IMR-90 (cell line): ENCODE measurements at regions not wholly inside any gene's neighbourhood (a gene's known extent, or its start where the extent isn't known, plus 50 kb on each side); places are given as distances from the start of the nearest gene placed in this dataset.

Experiments
- ATAC-seq: fragments of 200-7000 bp; cut with Tn5 transposase; 2 replicates; pipeline ENCODE4 v1.9.1; 2020; ENCODE audit warnings: low read depth, mild to moderate bottlenecking, moderate library complexity
- BruUV-seq: library from RNA; stranded (reverse); fragments of 400-500 nt; replicated peaks from 2 replicates; lab custom pipeline; 2021; lab: Mats Ljungman, UMichigan
- CTCF ChIA-PET: fragments of 300-600 bp; formaldehyde crosslinking; extraction: SDS; loops from one replicate; lab custom pipeline; 2021; ENCODE audit warnings: antibody characterized with exemption; lab: Yijun Ruan, JAX
- POLR2A ChIA-PET: fragments of 300-600 bp; sonication (Branson Sonifier 250); formaldehyde crosslinking; loops from one replicate; lab custom pipeline; 2022; ENCODE audit warnings: antibody characterized with exemption; ENCODE audit not compliant: unreplicated experiment; lab: Charles Lee
- DNase-seq: peaks from one replicate; pipeline ENCODE4 v3.0.0; 2013
- H2AFZ ChIP-seq: replicated peaks from 2 replicates; pipeline ENCODE3; 2013; ENCODE audit warnings: low read length, mild to moderate bottlenecking; ENCODE audit not compliant: poor library complexity
- H2AK5ac ChIP-seq: 2 replicates; pipeline ENCODE4 v1.6.1; 2013; ENCODE audit warnings: low read depth, low read length, inconsistent platforms
- H2AK9ac ChIP-seq: replicated peaks from 2 replicates; pipeline ENCODE3; 2013; ENCODE audit warnings: mild to moderate bottlenecking, low read depth, low read length, moderate library complexity; ENCODE audit not compliant: poor library complexity
- H2BK120ac ChIP-seq: 2 replicates; pipeline ENCODE4 v1.6.1; 2013; ENCODE audit warnings: low read depth, low read length, inconsistent platforms
- H2BK15ac ChIP-seq: 3 replicates; pipeline ENCODE4 v1.6.1; 2013; ENCODE audit warnings: low read depth, low read length, inconsistent platforms
- H2BK20ac ChIP-seq: 2 replicates; pipeline ENCODE4 v1.6.1; 2013; ENCODE audit warnings: low read depth, mild to moderate bottlenecking, inconsistent platforms, low read length, moderate library complexity
- H2BK5ac ChIP-seq: 2 replicates; pipeline ENCODE4 v1.6.1; 2013; ENCODE audit warnings: mild to moderate bottlenecking, low read depth, low read length, inconsistent platforms; ENCODE audit not compliant: poor library complexity, severe bottlenecking
- H3K14ac ChIP-seq: replicated peaks from 2 replicates; pipeline ENCODE4 v1.6.1; 2013; ENCODE audit warnings: low read depth, low read length, inconsistent platforms
- H3K18ac ChIP-seq: 2 replicates; pipeline ENCODE4 v1.6.1; 2013; ENCODE audit warnings: low read depth, low read length, control low read depth
- H3K23ac ChIP-seq: 2 replicates; pipeline ENCODE4 v1.6.1; 2013; ENCODE audit warnings: low read depth, low read length, inconsistent platforms
- H3K27ac ChIP-seq: 2 replicates; pipeline ENCODE4 v1.5.1; 2013; ENCODE audit warnings: mild to moderate bottlenecking, control low read depth, low read length; ENCODE audit not compliant: insufficient read depth
- H3K27me3 ChIP-seq: 2 replicates; pipeline ENCODE4 v1.6.1; 2013; ENCODE audit warnings: low read length; ENCODE audit not compliant: control insufficient read depth, insufficient read depth
- H3K36me3 ChIP-seq: 2 replicates; pipeline ENCODE4 v1.6.1; 2013; ENCODE audit warnings: low read length, mixed read lengths; ENCODE audit not compliant: control insufficient read depth, insufficient read depth
- H3K4ac ChIP-seq: 2 replicates; pipeline ENCODE4 v1.6.1; 2013; ENCODE audit warnings: low read depth, low read length, inconsistent platforms
- H3K4me1 ChIP-seq: 2 replicates; pipeline ENCODE4 v1.6.1; 2013; ENCODE audit warnings: low read length, mixed read lengths; ENCODE audit not compliant: control insufficient read depth, insufficient read depth
- H3K4me2 ChIP-seq: 2 replicates; pipeline ENCODE4 v1.6.1; 2013; ENCODE audit warnings: low read depth, mild to moderate bottlenecking, control low read depth, low read length, moderate library complexity
- H3K4me3 ChIP-seq: 2 replicates; pipeline ENCODE4 v1.5.1; 2013; ENCODE audit warnings: low read depth, mild to moderate bottlenecking, control low read depth, low read length, moderate library complexity; ENCODE audit not compliant: insufficient read depth
- H3K56ac ChIP-seq: 2 replicates; pipeline ENCODE4 v1.6.1; 2013; ENCODE audit warnings: low read length, inconsistent platforms; ENCODE audit not compliant: insufficient read depth; ENCODE audit errors: extremely low read depth
- H3K79me1 ChIP-seq, 2 experiments: 2 replicates each; pipeline ENCODE4 v1.6.1; 2013; ENCODE audit warnings: low read length in 2 of 2, inconsistent platforms in 1 of 2, low read depth in 1 of 2
- H3K9ac ChIP-seq: 2 replicates; pipeline ENCODE4 v1.6.1; 2013; ENCODE audit warnings: low read depth, low read length, control low read depth
- H3K9me1 ChIP-seq: 2 replicates; pipeline ENCODE4 v1.6.1; 2013; ENCODE audit warnings: low read length, inconsistent platforms; ENCODE audit not compliant: insufficient read depth
- H3K9me3 ChIP-seq: 2 replicates; pipeline ENCODE4 v1.6.1; 2013; ENCODE audit warnings: low read length; ENCODE audit not compliant: control insufficient read depth, insufficient read depth
- H4K20me1 ChIP-seq: 2 replicates; pipeline ENCODE4 v1.6.1; 2013; ENCODE audit warnings: low read length, inconsistent platforms; ENCODE audit not compliant: insufficient read depth
- H4K5ac ChIP-seq: 2 replicates; pipeline ENCODE4 v1.6.1; 2013; ENCODE audit warnings: mild to moderate bottlenecking, low read depth, low read length, control low read depth
- H4K8ac ChIP-seq, 2 experiments: 2 replicates each; pipeline ENCODE4 v1.6.1; 2013; ENCODE audit warnings: low read depth in 2 of 2, low read length in 2 of 2, control low read depth in 1 of 2, inconsistent platforms in 1 of 2
- H4K91ac ChIP-seq: 2 replicates; pipeline ENCODE4 v1.6.1; 2013; ENCODE audit warnings: low read depth, low read length, inconsistent platforms; ENCODE audit not compliant: insufficient read depth
- CHD1 ChIP-seq: IDR thresholded peaks from 2 replicates; pipeline ENCODE4 v1.6.1; 2012; ENCODE audit warnings: low read depth, low read length, improper control_type of control experiment
- NFE2L2 ChIP-seq: fragments of 150-350 bp; IDR thresholded peaks from 2 replicates; pipeline ENCODE4 v1.6.1; 2016; ENCODE audit warnings: low read depth, mild to moderate bottlenecking, low read length
- RCOR1 ChIP-seq: IDR thresholded peaks from 2 replicates; pipeline ENCODE4 v1.6.1; 2012; ENCODE audit warnings: mild to moderate bottlenecking, low read length, improper control_type of control experiment; ENCODE audit not compliant: insufficient replicate concordance
- WGBS, 2 experiments: methylation state at CpG; one replicate each; pipeline versions ENCODE4 v1.1.5 to v1.1.7; 2013; ENCODE audit warnings: missing lambda C conversion rate in 2 of 2; ENCODE audit not compliant: insufficient read length in 1 of 2; ENCODE audit errors: extremely low coverage in 2 of 2; 5-methylcytosine and 5-hydroxymethylcytosine counted together
- dilution Hi-C: fragments of 300-500 bp; cut with HindIII; formaldehyde crosslinking; loops from one replicate; pipeline ENCODE4 v1.14.3; 2018; ENCODE audit warnings: low sequenced_read_pairs; ENCODE audit not compliant: unreplicated experiment
- in situ Hi-C: fragments of 300-500 bp; cut with MboI; formaldehyde crosslinking; loops from 3 replicates; pipeline ENCODE4 v1.14.3; 2019; ENCODE audit warnings: low sequenced_read_pairs, inconsistent platforms, mixed read lengths
- intact Hi-C: fragments of 100-400 bp; cut with micrococcal nuclease; formaldehyde crosslinking; loops from 2 replicates; pipeline ENCODE4 v1.10.0; 2022
- TF ChIP-seq, protein P1 (sequence below): conservative IDR thresholded peaks from 2 replicates; pipeline ENCODE4 v1.5.1; 2012; ENCODE audit warnings: mild to moderate bottlenecking, low read depth, low read length, improper control_type of control experiment

DNA sequence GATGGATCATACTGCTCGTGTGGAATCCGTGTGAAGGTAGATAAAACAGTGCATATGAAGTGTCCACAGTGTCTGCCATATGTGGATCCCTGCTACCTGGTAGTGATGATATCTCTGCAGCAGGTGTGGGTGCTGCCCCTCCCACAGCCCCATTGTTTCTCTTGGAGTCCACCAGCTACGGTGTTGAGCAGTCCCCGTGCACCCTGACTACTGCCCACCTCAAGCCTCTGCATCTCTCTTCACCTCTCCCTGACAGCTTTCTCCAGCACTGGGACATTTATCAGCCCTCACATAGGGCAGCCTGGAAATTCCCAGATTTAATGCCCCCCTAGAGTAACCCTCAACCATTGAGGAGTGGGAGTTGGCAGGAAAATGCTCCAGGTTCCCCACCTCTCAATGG is 244.7 kb downstream of the IRF8 start:
- no peak overlapping the region for H2AK5ac ChIP-seq
- no peaks in the 10 kb centered on the region for H3K79me1 ChIP-seq
- DNase-seq (no peak), ATAC-seq (no peak)
- no TSS peak for BruUV-seq
- ChIA-PET POLR2A (no interaction called here), CTCF (no interaction called here)
- H3K14ac ChIP-seq = no peak overlapping the region
- in situ Hi-C loops (no loop called here), dilution Hi-C loops (no loop called here), intact Hi-C loops (no loop called here)
- H3K18ac ChIP-seq = no peak overlapping the region
- peaks cover 2% of the 10 kb centered on the region for H3K27me3 ChIP-seq
- no peak overlapping the region for H3K4me2 ChIP-seq
- TF ChIP-seq NFE2L2 (no peak), CHD1 (no peak), RCOR1 (no peak)
- TF ChIP-seq, protein P1, sequence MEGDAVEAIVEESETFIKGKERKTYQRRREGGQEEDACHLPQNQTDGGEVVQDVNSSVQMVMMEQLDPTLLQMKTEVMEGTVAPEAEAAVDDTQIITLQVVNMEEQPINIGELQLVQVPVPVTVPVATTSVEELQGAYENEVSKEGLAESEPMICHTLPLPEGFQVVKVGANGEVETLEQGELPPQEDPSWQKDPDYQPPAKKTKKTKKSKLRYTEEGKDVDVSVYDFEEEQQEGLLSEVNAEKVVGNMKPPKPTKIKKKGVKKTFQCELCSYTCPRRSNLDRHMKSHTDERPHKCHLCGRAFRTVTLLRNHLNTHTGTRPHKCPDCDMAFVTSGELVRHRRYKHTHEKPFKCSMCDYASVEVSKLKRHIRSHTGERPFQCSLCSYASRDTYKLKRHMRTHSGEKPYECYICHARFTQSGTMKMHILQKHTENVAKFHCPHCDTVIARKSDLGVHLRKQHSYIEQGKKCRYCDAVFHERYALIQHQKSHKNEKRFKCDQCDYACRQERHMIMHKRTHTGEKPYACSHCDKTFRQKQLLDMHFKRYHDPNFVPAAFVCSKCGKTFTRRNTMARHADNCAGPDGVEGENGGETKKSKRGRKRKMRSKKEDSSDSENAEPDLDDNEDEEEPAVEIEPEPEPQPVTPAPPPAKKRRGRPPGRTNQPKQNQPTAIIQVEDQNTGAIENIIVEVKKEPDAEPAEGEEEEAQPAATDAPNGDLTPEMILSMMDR = no peak
- peaks cover 2% of the 10 kb centered on the region; the same call in 1 of the 2 replicates for H3K9me1 ChIP-seq
- H3K4me1 ChIP-seq = peaks cover 2% of the 10 kb centered on the region; the same call in 1 of the 2 replicates
- no peaks in the 10 kb centered on the region for H4K20me1 ChIP-seq
- no peaks in the 10 kb centered on the region for H3K36me3 ChIP-seq
- H2AK9ac ChIP-seq = no peak overlapping the region
- H4K5ac ChIP-seq = no peak overlapping the region
- H2BK5ac ChIP-seq = no peak overlapping the region
- no peak overlapping the region for H4K91ac ChIP-seq
- H3K23ac ChIP-seq = no peak overlapping the region
- H3K9me3 ChIP-seq = no peaks in the 10 kb centered on the region
- H2BK15ac ChIP-seq = no peak overlapping the region
- WGBS, 2 experiments = no CpG with 5 or more reads among the region's 4 CpGs
- no peak overlapping the region for H3K56ac ChIP-seq
- H3K4me3 ChIP-seq = no peak overlapping the region
- no peak overlapping the region for H3K4ac ChIP-seq
- no peak overlapping the region for H3K9ac ChIP-seq
- no peak overlapping the region for H3K27ac ChIP-seq
- no peak overlapping the region for H2BK20ac ChIP-seq
- no peak overlapping the region for H2AFZ ChIP-seq
- H4K8ac ChIP-seq = no peak overlapping the region
- no peak overlapping the region for H2BK120ac ChIP-seq
